GM12874 (cell line): ENCODE measurements at regions not wholly inside any gene's neighbourhood (a gene's known extent, or its start where the extent isn't known, plus 50 kb on each side); places are given as distances from the start of the nearest gene placed in this dataset.

Experiments
- CTCF ChIP-seq: IDR thresholded peaks from 2 replicates; pipeline ENCODE4 v1.5.1; 2011; ENCODE audit warnings: low read depth, mild to moderate bottlenecking, control low read depth, low read length, moderate library complexity; ENCODE audit not compliant: insufficient read depth

GRCh38 chr1:47527653-47528272 lies 89.9 kb downstream of the FOXD2 start:
- TF ChIP-seq CTCF, result peak; percentile 26

- peak; percentile 38; the same call in 1 of the 2 replicates for TF ChIP-seq CTCF
Measured at GRCh38 chr1:47529520-47530098, 91.8 kb downstream of the FOXD2 start.

- TF ChIP-seq CTCF, result no peak
Measured at GRCh38 chr1:47532921-47533792, 95.3 kb downstream of the FOXD2 start.

GRCh38 chr1:47533793-47534328 lies 96.0 kb downstream of the FOXD2 start:
- TF ChIP-seq CTCF, result no peak

- TF ChIP-seq CTCF, result no peak
Measured at GRCh38 chr1:47534436-47534835, 96.6 kb downstream of the FOXD2 start.

GRCh38 chr1:47536646-47537118 lies 98.8 kb downstream of the FOXD2 start:
- no peak for TF ChIP-seq CTCF

GRCh38 chr1:47537268-47537667 lies 99.4 kb downstream of the FOXD2 start:
- no peak for TF ChIP-seq CTCF
